ENCODE measurements at regions not wholly inside any gene's neighbourhood (a gene's known extent, or its start where the extent isn't known, plus 50 kb on each side); places are given as distances from the start of the nearest gene placed in this dataset.

DNA sequence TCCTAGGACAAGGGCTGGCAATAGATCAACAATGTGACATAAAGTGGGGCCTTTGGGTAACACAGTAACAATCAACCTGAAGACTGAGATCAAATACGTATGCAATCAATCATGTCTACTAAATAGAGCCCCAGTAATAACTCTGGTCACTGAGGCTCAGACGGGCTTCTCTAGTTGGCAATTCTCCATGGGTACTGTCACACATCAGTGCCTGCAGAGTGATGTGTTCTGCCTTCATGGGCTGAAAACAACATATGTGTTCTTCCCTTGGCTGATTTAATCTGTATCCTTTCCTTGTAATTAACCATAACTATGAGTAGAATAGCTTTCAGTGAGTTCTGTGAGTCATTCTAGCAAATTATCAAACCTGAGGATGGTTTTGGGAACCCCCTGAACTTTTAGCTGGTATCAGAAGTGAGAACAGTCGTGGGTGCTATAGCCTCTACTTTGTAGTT lies 113.6 kb downstream of the TMCO5A start:
- Histone ChIP-seq H3K4ac (replicated peaks; ENCODE audit: insufficient read length, low read depth, low read length) (no peak overlapping the region), H3K56ac (replicated peaks; ENCODE audit: insufficient read length, low read depth, low read length) (no peak overlapping the region), H2AK5ac (ENCODE audit: low read depth, low read length) (no peak overlapping the region), H3K79me1 (ENCODE audit: low read depth, low read length) (no peaks in the 10 kb centered on the region), H2BK12ac (ENCODE audit: low read depth, low read length) (no peak overlapping the region), H2AFZ (ENCODE audit: low read length) (no peak overlapping the region), H4K20me1 (replicated peaks in 1 of 2; ENCODE audit: control insufficient read depth in 1 of 2, insufficient read depth in 2 of 2, low read length in 2 of 2) (no peaks in the 10 kb centered on the region), H3K14ac (ENCODE audit: insufficient read length) (no peak overlapping the region), H3K4me3 (ENCODE audit: extremely low read depth in 1 of 4, insufficient read depth in 2 of 4, low read depth in 3 of 4, low read length in 4 of 4) (no peak overlapping the region), H3K9ac (replicated peaks in 1 of 4; ENCODE audit: extremely low read depth in 1 of 4, low read depth in 3 of 4, low read length in 3 of 4) (no peak overlapping the region), H4K91ac (replicated peaks; ENCODE audit: insufficient read length, low read length) (no peak overlapping the region), H3K4me1 (replicated peaks in 1 of 4; ENCODE audit: control insufficient read depth in 3 of 4, insufficient read depth in 4 of 4, low read length in 3 of 4) (no peaks in the 10 kb centered on the region), H2BK20ac (ENCODE audit: low read length) (no peak overlapping the region), H3K4me2 (ENCODE audit: insufficient read depth in 1 of 2, low read depth in 2 of 2, low read length in 2 of 2) (no peak overlapping the region), H3K79me2 (ENCODE audit: control insufficient read depth in 1 of 2, insufficient read depth in 2 of 2, low read length in 2 of 2) (no peaks in the 10 kb centered on the region), H2BK5ac (ENCODE audit: low read depth, low read length) (no peak overlapping the region), H2BK120ac (replicated peaks; ENCODE audit: low read depth, low read length) (no peak overlapping the region), H2BK15ac (ENCODE audit: low read length) (no peak overlapping the region), H3K27me3 (replicated peaks in 1 of 4; ENCODE audit: control insufficient read depth in 3 of 4, extremely low read depth in 1 of 4, insufficient read depth in 3 of 4, low read length in 3 of 4) (no peaks in the 10 kb centered on the region), H3K9me3 (ENCODE audit: insufficient read depth in 2 of 2, low read depth in 1 of 2, low read length in 1 of 2) (no peaks in the 10 kb centered on the region), H3K27ac (ENCODE audit: low read depth, low read length) (no peak overlapping the region), H3K36me3 (ENCODE audit: control insufficient read depth in 2 of 4, insufficient read depth in 4 of 4, low read length in 3 of 4) (no peaks in the 10 kb centered on the region), H3K23ac (ENCODE audit: insufficient read length) (no peak overlapping the region), H3K23me2 (ENCODE audit: low read depth, low read length) (no peaks in the 10 kb centered on the region), H4K8ac (ENCODE audit: extremely low read depth, insufficient read depth, low read length) (no peak overlapping the region), H4K5ac (ENCODE audit: insufficient read length, low read depth, low read length) (no peak overlapping the region), H3K18ac (ENCODE audit: extremely low read depth, low read length) (no peak overlapping the region)
- DNase-seq (ENCODE audit: low read depth in 1 of 2, low spot score in 2 of 2) (no peak), FAIRE-seq (no peak)
- CTCF ChIA-PET (ENCODE audit: partially characterized antibody), result interaction anchor here (1.4 kb wide), 1 partner anchor 14 kb away, joined by 3 read pairs; no protein-coding TSS in a partner anchor
- WGBS, 2 experiments (ENCODE audit: extremely low coverage in 1 of 2, insufficient coverage in 1 of 2, insufficient read length in 1 of 2, insufficient replicate concordance in 2 of 2, low coverage in 1 of 2, low lambda C conversion rate in 2 of 2, missing lambda C conversion rate in 1 of 2), result 91% methylated on average over 3 of the region's 3 CpGs; no CpG with 5 or more reads in 1 of the 2 experiments
- POLR2A ChIA-PET (ENCODE audit: partially characterized antibody), result no interaction called here
- TF ChIP-seq POLR2A (IDR thresholded peaks at IDR 0.05; ENCODE audit: control extremely low read depth in 1 of 2, low read depth in 2 of 2, low read length in 2 of 2) (no peak), POLR2AphosphoS5 (IDR thresholded peaks at IDR 0.05; ENCODE audit: low read depth, low read length) (no peak), SIRT6 (IDR thresholded peaks at IDR 0.05; ENCODE audit: low read length) (no peak), SP1 (IDR thresholded peaks at IDR 0.05; ENCODE audit: low read depth, low read length) (no peak), CEBPB (IDR thresholded peaks at IDR 0.05; ENCODE audit: low read depth, low read length) (no peak), RAD21 (IDR thresholded peaks at IDR 0.05 in 1 of 2, conservative IDR thresholded peaks at IDR 0.05 in 1 of 2; ENCODE audit: low read depth in 2 of 2, low read length in 2 of 2) (no peak), SIX5 (IDR thresholded peaks at IDR 0.05; ENCODE audit: low read depth, low read length) (no peak), CHD2 (IDR thresholded peaks at IDR 0.05; ENCODE audit: low read length) (no peak), SP4 (IDR thresholded peaks at IDR 0.05; ENCODE audit: low read length) (no peak), TEAD4 (IDR thresholded peaks at IDR 0.05; ENCODE audit: low read depth, low read length) (no peak), SUZ12 (IDR thresholded peaks at IDR 0.05; ENCODE audit: low read length) (no peak)
